Neural progenitor cell (in vitro differentiated cells): ENCODE measurements at regions not wholly inside any gene's neighbourhood (a gene's known extent, or its start where the extent isn't known, plus 50 kb on each side); places are given as distances from the start of the nearest gene placed in this dataset.

Source experiments
- DNase-seq: peaks from one replicate; pipeline ENCODE4 v3.0.0-alpha.2; 2016; ENCODE audit warnings: low spot score
- H2AFZ ChIP-seq: fragments of 200-600 bp; sonication (generic); replicated peaks from 2 replicates; pipeline ENCODE4 v1.6.1; 2016; ENCODE audit warnings: antibody characterized with exemption
- H3F3A ChIP-seq: fragments of 200-600 bp; sonication (generic); 2 replicates; pipeline ENCODE4 v1.6.1; 2016; ENCODE audit warnings: antibody characterized with exemption, low read depth
- H3K27ac ChIP-seq: fragments of 200-600 bp; sonication (generic); 2 replicates; pipeline ENCODE4 v1.5.1; 2016; ENCODE audit warnings: mild to moderate bottlenecking
- H3K27me3 ChIP-seq: fragments of 200-600 bp; sonication (generic); 2 replicates; pipeline ENCODE4 v1.6.1; 2016; ENCODE audit warnings: mild to moderate bottlenecking, moderate library complexity
- H3K36me3 ChIP-seq: fragments of 200-600 bp; sonication (generic); 2 replicates; pipeline ENCODE4 v1.5.1; 2016
- H3K4me1 ChIP-seq: fragments of 200-600 bp; sonication (generic); 2 replicates; pipeline ENCODE4 v1.6.1; 2016; ENCODE audit warnings: mixed run types
- H3K4me2 ChIP-seq: fragments of 200-600 bp; sonication (generic); 2 replicates; pipeline ENCODE4 v1.6.1; 2016
- H3K4me3 ChIP-seq: fragments of 200-600 bp; sonication (generic); 2 replicates; pipeline ENCODE4 v1.5.1; 2016
- H3K79me2 ChIP-seq: fragments of 200-600 bp; sonication (generic); 2 replicates; pipeline ENCODE4 v1.6.1; 2016; ENCODE audit warnings: low read depth
- H3K9ac ChIP-seq: fragments of 200-600 bp; sonication (generic); 2 replicates; pipeline ENCODE4 v1.6.1; 2016
- H3K9me3 ChIP-seq: fragments of 200-600 bp; sonication (generic); 2 replicates; pipeline ENCODE4 v1.5.1; 2016; ENCODE audit warnings: low read depth
- H4K20me1 ChIP-seq: fragments of 200-600 bp; sonication (generic); 2 replicates; pipeline ENCODE4 v1.6.1; 2016; ENCODE audit warnings: low read depth
- H3K27ac Mint-ChIP-seq: 3 replicates; pipeline ENCODE4 v1.8.0; 2021; ENCODE audit warnings: mixed read lengths
- H3K27me3 Mint-ChIP-seq: 2 replicates; pipeline ENCODE4 v1.8.0; 2022; ENCODE audit warnings: low read depth, mild to moderate bottlenecking, inconsistent platforms, moderate library complexity, mixed read lengths; ENCODE audit not compliant: insufficient read depth
- H3K36me3 Mint-ChIP-seq: 3 replicates; pipeline ENCODE4 v1.8.0; 2021; ENCODE audit warnings: mixed read lengths
- H3K4me1 Mint-ChIP-seq: 3 replicates; pipeline ENCODE4 v1.8.0; 2021; ENCODE audit warnings: mixed read lengths
- H3K4me3 Mint-ChIP-seq: 3 replicates; pipeline ENCODE4 v1.8.0; 2021; ENCODE audit warnings: mild to moderate bottlenecking, moderate library complexity, mixed read lengths
- H3K9me3 Mint-ChIP-seq: 3 replicates; pipeline ENCODE4 v1.8.0; 2020; ENCODE audit warnings: mixed read lengths
- EZH2 ChIP-seq: fragments of 200-600 bp; sonication (generic); IDR thresholded peaks from 2 replicates; pipeline ENCODE4 v1.6.1; 2017; ENCODE audit warnings: antibody characterized with exemption, mild to moderate bottlenecking, moderate library complexity
- EZH2phosphoT487 ChIP-seq: fragments of 200-600 bp; sonication (generic); IDR thresholded peaks from 2 replicates; pipeline ENCODE4 v1.6.1; 2017; ENCODE audit warnings: antibody characterized with exemption
- TF ChIP-seq, protein P1 (sequence below): fragments of 200-600 bp; sonication (generic); IDR thresholded peaks from 2 replicates; pipeline ENCODE4 v1.5.1; 2017; ENCODE audit warnings: antibody characterized with exemption, mild to moderate bottlenecking

- H3K4me2 ChIP-seq = no peak overlapping the region
- H3K27ac ChIP-seq = no peak overlapping the region
- no peak for DNase-seq
- no peaks in the 10 kb centered on the region for H3K36me3 Mint-ChIP-seq
- no peak overlapping the region for H3K4me3 ChIP-seq
- H3K4me1 ChIP-seq = no peaks in the 10 kb centered on the region
- no peaks in the 10 kb centered on the region for H3K4me1 Mint-ChIP-seq
- H4K20me1 ChIP-seq = no peaks in the 10 kb centered on the region
- H3K36me3 ChIP-seq = no peaks in the 10 kb centered on the region
- H3K27ac Mint-ChIP-seq = no peak overlapping the region
- no peaks in the 10 kb centered on the region for H3K9me3 Mint-ChIP-seq
- H3K27me3 Mint-ChIP-seq = peaks cover 2% of the 10 kb centered on the region
- no peak overlapping the region for H2AFZ ChIP-seq
- TF ChIP-seq, protein P1, sequence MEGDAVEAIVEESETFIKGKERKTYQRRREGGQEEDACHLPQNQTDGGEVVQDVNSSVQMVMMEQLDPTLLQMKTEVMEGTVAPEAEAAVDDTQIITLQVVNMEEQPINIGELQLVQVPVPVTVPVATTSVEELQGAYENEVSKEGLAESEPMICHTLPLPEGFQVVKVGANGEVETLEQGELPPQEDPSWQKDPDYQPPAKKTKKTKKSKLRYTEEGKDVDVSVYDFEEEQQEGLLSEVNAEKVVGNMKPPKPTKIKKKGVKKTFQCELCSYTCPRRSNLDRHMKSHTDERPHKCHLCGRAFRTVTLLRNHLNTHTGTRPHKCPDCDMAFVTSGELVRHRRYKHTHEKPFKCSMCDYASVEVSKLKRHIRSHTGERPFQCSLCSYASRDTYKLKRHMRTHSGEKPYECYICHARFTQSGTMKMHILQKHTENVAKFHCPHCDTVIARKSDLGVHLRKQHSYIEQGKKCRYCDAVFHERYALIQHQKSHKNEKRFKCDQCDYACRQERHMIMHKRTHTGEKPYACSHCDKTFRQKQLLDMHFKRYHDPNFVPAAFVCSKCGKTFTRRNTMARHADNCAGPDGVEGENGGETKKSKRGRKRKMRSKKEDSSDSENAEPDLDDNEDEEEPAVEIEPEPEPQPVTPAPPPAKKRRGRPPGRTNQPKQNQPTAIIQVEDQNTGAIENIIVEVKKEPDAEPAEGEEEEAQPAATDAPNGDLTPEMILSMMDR = no peak
- TF ChIP-seq EZH2 (no peak), EZH2phosphoT487 (no peak)
- H3F3A ChIP-seq = no peaks in the 10 kb centered on the region
- H3K27me3 ChIP-seq = no peaks in the 10 kb centered on the region
- no peak overlapping the region for H3K9ac ChIP-seq
- H3K79me2 ChIP-seq = no peaks in the 10 kb centered on the region
- H3K4me3 Mint-ChIP-seq = no peak overlapping the region
- H3K9me3 ChIP-seq = no peaks in the 10 kb centered on the region
These were observed 771.7 kb downstream of the METTL15 start for GRCh38 chr11:28879869-28880268.

DNA sequence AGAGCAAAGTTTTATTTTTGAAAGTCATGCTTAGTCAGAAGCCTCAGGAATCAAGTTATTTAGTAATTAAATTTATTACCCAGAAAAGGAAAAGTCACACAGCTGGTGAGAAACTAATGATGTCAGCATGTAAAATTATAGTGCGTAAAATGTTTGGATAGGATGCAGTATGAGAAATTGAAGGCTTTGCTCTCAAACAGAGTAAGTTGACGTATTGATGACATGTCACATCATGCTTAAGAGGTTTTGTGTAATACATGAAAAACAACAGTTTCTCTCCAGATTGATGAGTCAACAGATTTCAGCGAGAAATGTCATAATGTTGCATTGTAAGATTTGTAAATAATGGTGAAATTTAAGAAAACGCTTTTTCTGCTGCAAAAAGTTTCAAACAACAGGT, 769.8 kb downstream of the METTL15 start:
- Histone ChIP-seq H3K27me3 (no peaks in the 10 kb centered on the region), H3K4me3 (no peak overlapping the region), H2AFZ (no peak overlapping the region), H3K36me3 (no peaks in the 10 kb centered on the region), H3K4me2 (no peak overlapping the region), H4K20me1 (no peaks in the 10 kb centered on the region), H3K9me3 (no peaks in the 10 kb centered on the region), H3K9ac (no peak overlapping the region), H3F3A (no peaks in the 10 kb centered on the region), H3K4me1 (no peaks in the 10 kb centered on the region), H3K79me2 (no peaks in the 10 kb centered on the region), H3K27ac (no peak overlapping the region)
- Mint-ChIP-seq H3K36me3 (no peaks in the 10 kb centered on the region), H3K27ac (no peak overlapping the region), H3K4me3 (no peak overlapping the region), H3K4me1 (no peaks in the 10 kb centered on the region), H3K27me3 (peaks cover 2% of the 10 kb centered on the region), H3K9me3 (no peaks in the 10 kb centered on the region)
- no peak for DNase-seq
- TF ChIP-seq, protein P1 = no peak
- TF ChIP-seq EZH2 = no peak

DNA sequence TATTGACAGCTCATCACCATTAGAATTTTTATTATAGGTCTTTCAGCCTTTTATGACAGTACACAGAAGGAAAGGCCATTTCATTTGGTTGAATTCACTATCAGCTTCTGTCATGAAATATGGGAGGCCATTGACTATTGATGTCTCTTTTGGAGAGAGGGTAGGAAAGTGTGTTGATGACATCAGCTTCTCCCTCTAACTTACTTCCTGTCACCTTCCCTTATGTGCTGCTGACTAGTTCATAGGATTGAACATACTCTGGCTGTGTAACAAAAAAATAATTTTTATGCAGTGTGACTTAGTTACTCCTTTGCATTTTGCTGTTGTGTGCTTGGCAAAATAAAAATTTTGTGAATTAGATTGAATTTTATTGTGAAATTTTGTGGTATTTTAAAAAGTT, 769.2 kb downstream of the METTL15 start:
- H3K4me1 Mint-ChIP-seq = no peaks in the 10 kb centered on the region
- no peak overlapping the region for H3K4me2 ChIP-seq
- no peak overlapping the region for H2AFZ ChIP-seq
- peaks cover 2% of the 10 kb centered on the region for H3K27me3 Mint-ChIP-seq
- H3K36me3 ChIP-seq = no peaks in the 10 kb centered on the region
- no peak overlapping the region for H3K27ac ChIP-seq
- no peaks in the 10 kb centered on the region for H3F3A ChIP-seq
- TF ChIP-seq, protein P1 = no peak
- TF ChIP-seq EZH2 (no peak), EZH2phosphoT487 (no peak)
- no peaks in the 10 kb centered on the region for H3K79me2 ChIP-seq
- H3K4me1 ChIP-seq = no peaks in the 10 kb centered on the region
- H3K9me3 ChIP-seq = no peaks in the 10 kb centered on the region
- H3K9me3 Mint-ChIP-seq = no peaks in the 10 kb centered on the region
- no peak for DNase-seq
- no peak overlapping the region for H3K9ac ChIP-seq
- no peak overlapping the region for H3K27ac Mint-ChIP-seq
- no peak overlapping the region for H3K4me3 Mint-ChIP-seq
- no peaks in the 10 kb centered on the region for H4K20me1 ChIP-seq
- H3K27me3 ChIP-seq = no peaks in the 10 kb centered on the region
- H3K4me3 ChIP-seq = no peak overlapping the region
- H3K36me3 Mint-ChIP-seq = no peaks in the 10 kb centered on the region

DNA sequence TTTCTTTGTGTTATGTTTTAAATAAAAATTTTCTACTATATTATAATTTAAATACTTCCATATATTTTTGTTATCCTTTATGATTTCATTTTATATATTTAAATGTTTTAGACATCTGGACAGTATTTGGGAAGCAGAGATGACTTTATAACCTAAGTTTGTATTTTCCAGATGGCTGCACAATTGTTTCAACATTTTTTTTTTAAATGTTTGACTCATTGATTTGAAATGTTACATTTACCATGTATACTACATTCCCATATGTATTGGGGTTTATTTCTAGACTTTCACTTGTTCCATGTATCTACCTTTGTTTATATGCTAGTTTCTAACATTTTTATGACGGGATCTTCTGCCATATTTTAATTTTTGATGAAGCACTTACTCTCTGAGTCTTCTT, 766.5 kb downstream of the METTL15 start:
- Histone ChIP-seq H2AFZ (no peak overlapping the region), H3K4me2 (no peak overlapping the region), H3K27me3 (no peaks in the 10 kb centered on the region), H3K79me2 (no peaks in the 10 kb centered on the region), H4K20me1 (no peaks in the 10 kb centered on the region), H3K27ac (no peak overlapping the region), H3K4me3 (no peak overlapping the region), H3K9ac (no peak overlapping the region), H3K9me3 (no peaks in the 10 kb centered on the region), H3K4me1 (no peaks in the 10 kb centered on the region), H3K36me3 (no peaks in the 10 kb centered on the region), H3F3A (no peaks in the 10 kb centered on the region)
- Mint-ChIP-seq H3K27ac (no peak overlapping the region), H3K9me3 (no peaks in the 10 kb centered on the region), H3K27me3 (peaks cover 2% of the 10 kb centered on the region), H3K4me3 (no peak overlapping the region), H3K4me1 (no peaks in the 10 kb centered on the region), H3K36me3 (no peaks in the 10 kb centered on the region)
- no peak for DNase-seq
- TF ChIP-seq EZH2 = no peak
- no peak for TF ChIP-seq EZH2phosphoT487
- TF ChIP-seq, protein P1 = no peak
